B cell (primary cell): ENCODE measurements at regions not wholly inside any gene's neighbourhood (a gene's known extent, or its start where the extent isn't known, plus 50 kb on each side); places are given as distances from the start of the nearest gene placed in this dataset.

Experiments
- ATAC-seq: fragments of 200-7000 bp; cut with Tn5 transposase; one replicate; pipeline ENCODE4 v1.10.0; 2021; ENCODE audit warnings: low read depth, mild to moderate bottlenecking, moderate number of reproducible peaks, moderate library complexity
- CTCF ChIA-PET: fragments of 350-600 bp; sonication (Branson Sonifier 250); formaldehyde crosslinking; loops from one replicate; lab custom pipeline; 2021; ENCODE audit warnings: antibody characterized with exemption, inconsistent platforms; lab: Charles Lee
- POLR2A ChIA-PET: fragments of 350-600 bp; sonication (Branson Sonifier 250); formaldehyde crosslinking; loops from one replicate; lab custom pipeline; 2021; ENCODE audit warnings: antibody characterized with exemption; lab: Charles Lee
- DNase-seq: peaks from one replicate; pipeline ENCODE4 v3.0.0; 2013
- H2AFZ ChIP-seq: 2 replicates; pipeline ENCODE4 v1.6.1; 2012; ENCODE audit warnings: mild to moderate bottlenecking, low read depth, low read length; ENCODE audit not compliant: insufficient read depth, poor library complexity, severe bottlenecking
- H3K27ac ChIP-seq, 2 donors: 1 replicate in 1 of 2; 2 replicates in 1 of 2; pipeline ENCODE4 v1.5.1; 2012 to 2013; ENCODE audit warnings: low read length in 2 of 2, mild to moderate bottlenecking in 2 of 2, moderate library complexity in 1 of 2
- H3K27me3 ChIP-seq, 4 experiments: fragments of 200-600 bp in 1 of 4; sonication (generic) in 1 of 4; replicated peaks in 1 of 4; 1 replicate in 2 of 4; 2 replicates in 2 of 4; pipeline versions ENCODE4 v1.6.1 to v1.7.0; 2013 to 2016; ENCODE audit warnings: low read length in 3 of 4, mild to moderate bottlenecking in 2 of 4, mixed read lengths in 1 of 4, moderate library complexity in 1 of 4; ENCODE audit not compliant: insufficient read depth in 4 of 4, control insufficient read depth in 3 of 4; ENCODE audit errors: control extremely low read depth in 1 of 4
- H3K36me3 ChIP-seq, 2 experiments: replicated peaks in 1 of 2; 1 replicate in 1 of 2; 2 replicates in 1 of 2; pipeline versions ENCODE4 v1.6.1 to v1.7.1; 2013; ENCODE audit warnings: low read length in 1 of 2; ENCODE audit not compliant: insufficient read depth in 2 of 2, control insufficient read depth in 1 of 2; ENCODE audit errors: control extremely low read depth in 1 of 2, extremely low read depth in 1 of 2
- H3K4me1 ChIP-seq, 2 donors: fragments of 200-600 bp in 1 of 2; sonication (generic) in 1 of 2; 1 replicate in 1 of 2; 2 replicates in 1 of 2; pipeline versions ENCODE4 v1.5.1 to v1.6.1; 2013 to 2017; ENCODE audit warnings: low read length in 2 of 2; ENCODE audit not compliant: control insufficient read depth in 2 of 2, insufficient read depth in 2 of 2
- H3K4me2 ChIP-seq: replicated peaks from 2 replicates; pipeline ENCODE3; 2012; ENCODE audit warnings: mild to moderate bottlenecking, low read depth, low read length; ENCODE audit not compliant: poor library complexity, severe bottlenecking
- H3K4me3 ChIP-seq, 5 experiments: fragments of 200-600 bp in 1 of 5; sonication (generic) in 1 of 5; 1 replicate in 3 of 5; 2 replicates in 2 of 5; pipeline versions ENCODE4 v1.5.1 to v1.7.0; 2011 to 2016; ENCODE audit warnings: low read length in 4 of 5, mild to moderate bottlenecking in 4 of 5, low read depth in 2 of 5, control low read depth in 1 of 5, moderate library complexity in 1 of 5; ENCODE audit not compliant: insufficient read depth in 1 of 5; ENCODE audit errors: control extremely low read depth in 1 of 5, extremely low read depth in 1 of 5
- H3K79me2 ChIP-seq: fragments of 200-600 bp; sonication (generic); one replicate; pipeline ENCODE4 v1.6.0; 2016; ENCODE audit warnings: low read length; ENCODE audit not compliant: control insufficient read depth, insufficient read depth
- H3K9ac ChIP-seq: fragments of 200-600 bp; sonication (generic); 2 replicates; pipeline ENCODE4 v1.6.1; 2017; ENCODE audit warnings: mild to moderate bottlenecking, low read length, moderate library complexity
- H3K9me3 ChIP-seq, 3 donors: one replicate each; pipeline versions ENCODE4 v1.6.1 to v1.7.1; 2013; ENCODE audit warnings: low read length in 2 of 3; ENCODE audit not compliant: control insufficient read depth in 2 of 3, insufficient read depth in 1 of 3; ENCODE audit errors: control extremely low read depth in 1 of 3
- H4K20me1 ChIP-seq: 2 replicates; pipeline ENCODE4 v1.6.0; 2012; ENCODE audit warnings: mild to moderate bottlenecking, low read length; ENCODE audit not compliant: insufficient read depth, control insufficient read depth, poor library complexity, severe bottlenecking
- H3K27ac Mint-ChIP-seq: one replicate; pipeline ENCODE4 v1.8.0; 2021; ENCODE audit warnings: mixed read lengths
- H3K27me3 Mint-ChIP-seq: one replicate; pipeline ENCODE4 v1.8.0; 2021; ENCODE audit warnings: mixed read lengths
- H3K4me1 Mint-ChIP-seq: one replicate; pipeline ENCODE4 v1.8.0; 2021; ENCODE audit warnings: mixed read lengths
- H3K4me3 Mint-ChIP-seq: one replicate; pipeline ENCODE4 v1.8.0; 2021; ENCODE audit warnings: mixed read lengths
- H3K9me3 Mint-ChIP-seq: one replicate; pipeline ENCODE4 v1.8.0; 2022; ENCODE audit warnings: mixed read lengths; ENCODE audit not compliant: insufficient read depth
- CTCF ChIP-seq: fragments of 200-600 bp; IDR thresholded peaks from one replicate; pipeline ENCODE4 v1.8.0; 2022; ENCODE audit warnings: antibody characterized with exemption, mild to moderate bottlenecking
- EZH2 ChIP-seq: IDR thresholded peaks from 2 replicates; pipeline ENCODE4 v1.6.1; 2012; ENCODE audit warnings: borderline replicate concordance, low read depth, mild to moderate bottlenecking, moderate library complexity, low read length; ENCODE audit not compliant: insufficient read depth, poor library complexity, severe bottlenecking
- WGBS: methylation state at CpG from one replicate; pipeline ENCODE4 v1.1.5; 2013; ENCODE audit warnings: missing lambda C conversion rate; ENCODE audit not compliant: insufficient coverage; 5-methylcytosine and 5-hydroxymethylcytosine counted together
- intact Hi-C: fragments of 100-400 bp; cut with micrococcal nuclease; formaldehyde crosslinking; loops from one replicate; pipeline ENCODE4 v1.10.0; 2022

DNA sequence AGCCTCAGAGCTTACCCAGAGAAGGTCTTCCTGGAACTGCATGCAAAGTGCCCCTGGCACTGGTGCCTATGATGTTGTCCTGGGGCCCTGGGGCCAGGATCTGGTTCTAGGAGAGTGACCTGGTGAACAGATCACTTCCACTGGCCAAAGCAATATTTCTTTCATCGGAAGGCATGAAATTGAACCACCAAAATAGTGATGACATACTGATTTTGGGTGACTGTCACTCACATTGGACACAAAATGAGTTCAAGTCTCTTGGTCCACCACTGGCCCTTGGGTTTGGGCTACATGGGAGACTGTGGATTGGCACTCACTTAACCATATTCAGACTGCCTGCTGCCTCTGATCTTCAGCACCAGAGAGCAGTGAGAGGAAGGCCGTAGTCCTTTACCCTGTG, 549.3 kb upstream of the PPP2R3A start:
- Mint-ChIP-seq H3K9me3 (no peaks in the 10 kb centered on the region), H3K4me3 (no peak overlapping the region), H3K4me1 (no peaks in the 10 kb centered on the region), H3K27me3 (peaks cover 3% of the 10 kb centered on the region), H3K27ac (no peak overlapping the region)
- Histone ChIP-seq H3K9ac (no peak overlapping the region), H3K79me2 (no peaks in the 10 kb centered on the region), H3K9me3 (no peaks in the 10 kb centered on the region), H3K4me2 (no peak overlapping the region), H3K36me3 (no peaks in the 10 kb centered on the region), H2AFZ (no peak overlapping the region), H3K27me3 (no peaks in the 10 kb centered on the region), H3K4me1 (no peaks in the 10 kb centered on the region), H3K27ac (no peak overlapping the region), H4K20me1 (no peaks in the 10 kb centered on the region), H3K4me3 (no peak overlapping the region)
- ATAC-seq (no peak), DNase-seq (no peak)
- CTCF ChIA-PET, result no interaction called here
- POLR2A ChIA-PET, result no interaction called here
- intact Hi-C loops, result no loop called here
- no peak for TF ChIP-seq CTCF
- TF ChIP-seq EZH2, result no peak
- 80% methylated on average over 1 of the region's 2 CpGs for WGBS

GRCh38 chr3:135419155-135419554, 546.4 kb upstream of the PPP2R3A start:
- no peaks in the 10 kb centered on the region for H3K9me3 Mint-ChIP-seq
- H3K27me3 ChIP-seq, result no peaks in the 10 kb centered on the region
- H3K4me2 ChIP-seq, result no peak overlapping the region
- no peak for ATAC-seq
- H3K4me3 Mint-ChIP-seq, result no peak overlapping the region
- H4K20me1 ChIP-seq, result no peaks in the 10 kb centered on the region
- ChIA-PET POLR2A (no interaction called here), CTCF (no interaction called here)
- no peak for DNase-seq
- no peaks in the 10 kb centered on the region for H3K4me1 ChIP-seq
- H3K79me2 ChIP-seq, result no peaks in the 10 kb centered on the region
- WGBS, result no CpG with 5 or more reads among the region's 2 CpGs
- no peak for TF ChIP-seq CTCF
- TF ChIP-seq EZH2, result no peak
- H3K27me3 Mint-ChIP-seq, result peaks cover 5% of the 10 kb centered on the region
- no peak overlapping the region for H3K4me3 ChIP-seq
- H3K27ac ChIP-seq, result no peak overlapping the region
- H2AFZ ChIP-seq, result no peak overlapping the region
- no peak overlapping the region for H3K9ac ChIP-seq
- H3K4me1 Mint-ChIP-seq, result no peaks in the 10 kb centered on the region
- H3K36me3 ChIP-seq, result no peaks in the 10 kb centered on the region
- intact Hi-C loops, result no loop called here
- no peaks in the 10 kb centered on the region for H3K9me3 ChIP-seq
- no peak overlapping the region for H3K27ac Mint-ChIP-seq
